ENCODE measurements at regions not wholly inside any gene's neighbourhood (a gene's known extent, or its start where the extent isn't known, plus 50 kb on each side); places are given as distances from the start of the nearest gene placed in this dataset.

DNA sequence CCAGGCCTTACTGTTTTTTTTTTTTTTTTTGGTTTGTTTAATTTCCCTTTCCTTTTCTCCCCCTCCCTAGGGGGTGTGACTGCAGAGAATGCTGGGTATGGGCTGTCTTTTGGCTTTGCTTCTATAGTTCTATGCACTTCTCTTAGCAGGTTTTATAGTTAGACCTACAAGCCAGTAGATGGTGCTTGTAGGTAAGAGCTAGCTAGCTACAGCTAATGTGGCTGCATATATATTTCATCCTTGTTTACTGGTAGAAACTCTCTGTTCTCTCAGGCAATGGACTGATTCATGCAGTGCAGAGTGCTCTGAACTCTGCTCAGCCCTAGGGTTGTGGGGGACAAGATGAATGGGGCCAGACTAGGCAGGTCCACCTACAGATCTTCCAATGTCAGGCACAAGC is 246.4 kb downstream of the SH2D1A start:
- TF ChIP-seq, protein P1, sequence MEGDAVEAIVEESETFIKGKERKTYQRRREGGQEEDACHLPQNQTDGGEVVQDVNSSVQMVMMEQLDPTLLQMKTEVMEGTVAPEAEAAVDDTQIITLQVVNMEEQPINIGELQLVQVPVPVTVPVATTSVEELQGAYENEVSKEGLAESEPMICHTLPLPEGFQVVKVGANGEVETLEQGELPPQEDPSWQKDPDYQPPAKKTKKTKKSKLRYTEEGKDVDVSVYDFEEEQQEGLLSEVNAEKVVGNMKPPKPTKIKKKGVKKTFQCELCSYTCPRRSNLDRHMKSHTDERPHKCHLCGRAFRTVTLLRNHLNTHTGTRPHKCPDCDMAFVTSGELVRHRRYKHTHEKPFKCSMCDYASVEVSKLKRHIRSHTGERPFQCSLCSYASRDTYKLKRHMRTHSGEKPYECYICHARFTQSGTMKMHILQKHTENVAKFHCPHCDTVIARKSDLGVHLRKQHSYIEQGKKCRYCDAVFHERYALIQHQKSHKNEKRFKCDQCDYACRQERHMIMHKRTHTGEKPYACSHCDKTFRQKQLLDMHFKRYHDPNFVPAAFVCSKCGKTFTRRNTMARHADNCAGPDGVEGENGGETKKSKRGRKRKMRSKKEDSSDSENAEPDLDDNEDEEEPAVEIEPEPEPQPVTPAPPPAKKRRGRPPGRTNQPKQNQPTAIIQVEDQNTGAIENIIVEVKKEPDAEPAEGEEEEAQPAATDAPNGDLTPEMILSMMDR (IDR thresholded peaks at IDR 0.05; ENCODE audit: control extremely low read depth in 1 of 3, insufficient read depth in 1 of 3, low read depth in 1 of 3, low read length in 3 of 3), result no peak
- TF ChIP-seq POLR2A (IDR thresholded peaks at IDR 0.05; ENCODE audit: control extremely low read depth in 1 of 2, low read depth in 2 of 2, low read length in 2 of 2) (no peak), POLR2AphosphoS5 (IDR thresholded peaks at IDR 0.05; ENCODE audit: low read depth, low read length) (no peak), JUN (IDR thresholded peaks at IDR 0.05; ENCODE audit: low read depth, low read length) (no peak), EP300 (IDR thresholded peaks at IDR 0.05; ENCODE audit: borderline replicate concordance in 1 of 2, low read depth in 2 of 2, low read length in 2 of 2) (no peak), EGR1 (IDR thresholded peaks at IDR 0.05; ENCODE audit: borderline replicate concordance, low read depth, low read length) (no peak), BACH1 (IDR thresholded peaks at IDR 0.05; ENCODE audit: low read length) (no peak), RFX5 (IDR thresholded peaks at IDR 0.05; ENCODE audit: borderline replicate concordance, low read depth, low read length) (no peak), HDAC2 (IDR thresholded peaks at IDR 0.05; ENCODE audit: borderline replicate concordance in 1 of 2, low read depth in 2 of 2, low read length in 2 of 2) (no peak), NRF1 (IDR thresholded peaks at IDR 0.05; ENCODE audit: low read depth, low read length) (no peak), CREB1 (IDR thresholded peaks at IDR 0.05) (no peak), SIRT6 (IDR thresholded peaks at IDR 0.05; ENCODE audit: low read length) (no peak), ZNF274 (IDR thresholded peaks at IDR 0.05; ENCODE audit: borderline replicate concordance, extremely low read depth, low read length) (no peak), CHD2 (IDR thresholded peaks at IDR 0.05; ENCODE audit: low read length) (no peak)

Measured in H1 (cell line).